GM12892 (cell line): ENCODE measurements at regions not wholly inside any gene's neighbourhood (a gene's known extent, or its start where the extent isn't known, plus 50 kb on each side); places are given as distances from the start of the nearest gene placed in this dataset.

Source experiments
- POLR2A ChIP-seq: IDR thresholded peaks from 2 replicates; pipeline ENCODE4 v1.6.1; 2011; ENCODE audit warnings: low read depth, low read length, control low read depth
- POLR2AphosphoS5 ChIP-seq: IDR thresholded peaks from 2 replicates; pipeline ENCODE4 v1.6.1; 2011; ENCODE audit warnings: low read depth, low read length, control low read depth

GRCh38 chr11:106152013-106152412 lies 74.6 kb downstream of the AASDHPPT start:
- TF ChIP-seq POLR2A (no peak), POLR2AphosphoS5 (no peak)
